ENCODE measurements at regions not wholly inside any gene's neighbourhood (a gene's known extent, or its start where the extent isn't known, plus 50 kb on each side); places are given as distances from the start of the nearest gene placed in this dataset.
"Not testable (repeated sequence)": the region's sequence is repeated elsewhere in the genome, so short reads cannot be mapped to it uniquely, and the experiment has no call there.

GRCh38 chr5:92640340-92640739 lies 940.7 kb downstream of the NR2F1-AS1 start:
- peak; percentile 1 for DNase-seq (ENCODE audit: low read depth, low spot score)

- DNase-seq (ENCODE audit: low read depth, low spot score) = no peak
Measured at GRCh38 chr5:92637960-92638359, 943.1 kb downstream of the NR2F1-AS1 start.

GRCh38 chr5:92637247-92637646 lies 943.8 kb downstream of the NR2F1-AS1 start:
- no peak for DNase-seq (ENCODE audit: low read depth, low spot score)

- DNase-seq (ENCODE audit: low read depth, low spot score) = no peak
Measured at GRCh38 chr5:92635001-92635461, 946.0 kb downstream of the NR2F1-AS1 start.

- no peak for DNase-seq (ENCODE audit: low read depth, low spot score)
Measured at GRCh38 chr5:92633875-92634487, 947.0 kb downstream of the NR2F1-AS1 start.

- peak; percentile 4 for DNase-seq (ENCODE audit: low read depth, low spot score)
Measured at GRCh38 chr5:92633176-92633575, 947.8 kb downstream of the NR2F1-AS1 start.

GRCh38 chr5:92631237-92631701 lies 949.8 kb downstream of the NR2F1-AS1 start:
- DNase-seq (ENCODE audit: low read depth, low spot score) = not testable (repeated sequence)

GRCh38 chr5:92629574-92629973 lies 951.4 kb downstream of the NR2F1-AS1 start:
- DNase-seq (ENCODE audit: low read depth, low spot score) = no peak

- no peak for DNase-seq (ENCODE audit: low read depth, low spot score)
Measured at GRCh38 chr5:92629000-92629399, 952.0 kb downstream of the NR2F1-AS1 start.

GRCh38 chr5:92627186-92627585 lies 953.8 kb downstream of the NR2F1-AS1 start:
- DNase-seq (ENCODE audit: low read depth, low spot score) = no peak

- no peak for DNase-seq (ENCODE audit: low read depth, low spot score)
Measured at GRCh38 chr5:92616085-92616484, 964.9 kb downstream of the NR2F1-AS1 start.

GRCh38 chr5:92613546-92613945 lies 967.5 kb downstream of the NR2F1-AS1 start:
- peak; percentile 31 for DNase-seq (ENCODE audit: low read depth, low spot score)

- not testable (repeated sequence) for DNase-seq (ENCODE audit: low read depth, low spot score)
Measured at GRCh38 chr5:92610435-92610834, 970.6 kb downstream of the NR2F1-AS1 start.

GRCh38 chr5:92605591-92605990 lies 975.4 kb downstream of the NR2F1-AS1 start:
- DNase-seq (ENCODE audit: low read depth, low spot score) = no peak

GRCh38 chr5:92599217-92599810 lies 981.7 kb downstream of the NR2F1-AS1 start:
- DNase-seq (ENCODE audit: low read depth, low spot score) = no peak

GRCh38 chr5:92594031-92594430 lies 987.0 kb downstream of the NR2F1-AS1 start:
- no peak for DNase-seq (ENCODE audit: low read depth, low spot score)

- DNase-seq (ENCODE audit: low read depth, low spot score) = no peak
Measured at GRCh38 chr5:92588876-92589275, 992.1 kb downstream of the NR2F1-AS1 start.

GRCh38 chr5:92581690-92582089 lies 999.3 kb downstream of the NR2F1-AS1 start:
- DNase-seq (ENCODE audit: low read depth, low spot score) = no peak

- DNase-seq (ENCODE audit: low read depth, low spot score) = no peak
Measured at GRCh38 chr5:92581249-92581648, 999.8 kb downstream of the NR2F1-AS1 start.

GRCh38 chr5:92580814-92581213 lies 1000.2 kb downstream of the NR2F1-AS1 start:
- DNase-seq (ENCODE audit: low read depth, low spot score) = no peak

- no peak for DNase-seq (ENCODE audit: low read depth, low spot score)
Measured at GRCh38 chr5:92574023-92574422, 1007.0 kb downstream of the NR2F1-AS1 start.

- no peak for DNase-seq (ENCODE audit: low read depth, low spot score)
Measured at GRCh38 chr5:92568522-92568921, 1012.5 kb downstream of the NR2F1-AS1 start.

GRCh38 chr5:92567831-92568450 lies 1013.1 kb downstream of the NR2F1-AS1 start:
- no peak for DNase-seq (ENCODE audit: low read depth, low spot score)
